B cell (primary cell): ENCODE measurements at regions not wholly inside any gene's neighbourhood (a gene's known extent, or its start where the extent isn't known, plus 50 kb on each side); places are given as distances from the start of the nearest gene placed in this dataset.

Source experiments
- ATAC-seq: fragments of 200-7000 bp; cut with Tn5 transposase; one replicate; pipeline ENCODE4 v1.10.0; 2021; ENCODE audit warnings: low read depth, mild to moderate bottlenecking, moderate number of reproducible peaks, moderate library complexity
- CTCF ChIA-PET: fragments of 350-600 bp; sonication (Branson Sonifier 250); formaldehyde crosslinking; loops from one replicate; lab custom pipeline; 2021; ENCODE audit warnings: antibody characterized with exemption, inconsistent platforms; lab: Charles Lee
- POLR2A ChIA-PET: fragments of 350-600 bp; sonication (Branson Sonifier 250); formaldehyde crosslinking; loops from one replicate; lab custom pipeline; 2021; ENCODE audit warnings: antibody characterized with exemption; lab: Charles Lee
- DNase-seq: peaks from one replicate; pipeline ENCODE4 v3.0.0; 2013
- H2AFZ ChIP-seq: 2 replicates; pipeline ENCODE4 v1.6.1; 2012; ENCODE audit warnings: mild to moderate bottlenecking, low read depth, low read length; ENCODE audit not compliant: insufficient read depth, poor library complexity, severe bottlenecking
- H3K27ac ChIP-seq, 2 donors: 1 replicate in 1 of 2; 2 replicates in 1 of 2; pipeline ENCODE4 v1.5.1; 2012 to 2013; ENCODE audit warnings: low read length in 2 of 2, mild to moderate bottlenecking in 2 of 2, moderate library complexity in 1 of 2
- H3K27me3 ChIP-seq, 4 experiments: fragments of 200-600 bp in 1 of 4; sonication (generic) in 1 of 4; replicated peaks in 1 of 4; 1 replicate in 2 of 4; 2 replicates in 2 of 4; pipeline versions ENCODE4 v1.6.1 to v1.7.0; 2013 to 2016; ENCODE audit warnings: low read length in 3 of 4, mild to moderate bottlenecking in 2 of 4, mixed read lengths in 1 of 4, moderate library complexity in 1 of 4; ENCODE audit not compliant: insufficient read depth in 4 of 4, control insufficient read depth in 3 of 4; ENCODE audit errors: control extremely low read depth in 1 of 4
- H3K36me3 ChIP-seq, 2 experiments: replicated peaks in 1 of 2; 1 replicate in 1 of 2; 2 replicates in 1 of 2; pipeline versions ENCODE4 v1.6.1 to v1.7.1; 2013; ENCODE audit warnings: low read length in 1 of 2; ENCODE audit not compliant: insufficient read depth in 2 of 2, control insufficient read depth in 1 of 2; ENCODE audit errors: control extremely low read depth in 1 of 2, extremely low read depth in 1 of 2
- H3K4me1 ChIP-seq, 2 donors: fragments of 200-600 bp in 1 of 2; sonication (generic) in 1 of 2; 1 replicate in 1 of 2; 2 replicates in 1 of 2; pipeline versions ENCODE4 v1.5.1 to v1.6.1; 2013 to 2017; ENCODE audit warnings: low read length in 2 of 2; ENCODE audit not compliant: control insufficient read depth in 2 of 2, insufficient read depth in 2 of 2
- H3K4me2 ChIP-seq: replicated peaks from 2 replicates; pipeline ENCODE3; 2012; ENCODE audit warnings: mild to moderate bottlenecking, low read depth, low read length; ENCODE audit not compliant: poor library complexity, severe bottlenecking
- H3K4me3 ChIP-seq, 5 experiments: fragments of 200-600 bp in 1 of 5; sonication (generic) in 1 of 5; 1 replicate in 3 of 5; 2 replicates in 2 of 5; pipeline versions ENCODE4 v1.5.1 to v1.7.0; 2011 to 2016; ENCODE audit warnings: low read length in 4 of 5, mild to moderate bottlenecking in 4 of 5, low read depth in 2 of 5, control low read depth in 1 of 5, moderate library complexity in 1 of 5; ENCODE audit not compliant: insufficient read depth in 1 of 5; ENCODE audit errors: control extremely low read depth in 1 of 5, extremely low read depth in 1 of 5
- H3K79me2 ChIP-seq: fragments of 200-600 bp; sonication (generic); one replicate; pipeline ENCODE4 v1.6.0; 2016; ENCODE audit warnings: low read length; ENCODE audit not compliant: control insufficient read depth, insufficient read depth
- H3K9ac ChIP-seq: fragments of 200-600 bp; sonication (generic); 2 replicates; pipeline ENCODE4 v1.6.1; 2017; ENCODE audit warnings: mild to moderate bottlenecking, low read length, moderate library complexity
- H3K9me3 ChIP-seq, 3 donors: one replicate each; pipeline versions ENCODE4 v1.6.1 to v1.7.1; 2013; ENCODE audit warnings: low read length in 2 of 3; ENCODE audit not compliant: control insufficient read depth in 2 of 3, insufficient read depth in 1 of 3; ENCODE audit errors: control extremely low read depth in 1 of 3
- H4K20me1 ChIP-seq: 2 replicates; pipeline ENCODE4 v1.6.0; 2012; ENCODE audit warnings: mild to moderate bottlenecking, low read length; ENCODE audit not compliant: insufficient read depth, control insufficient read depth, poor library complexity, severe bottlenecking
- H3K27ac Mint-ChIP-seq: one replicate; pipeline ENCODE4 v1.8.0; 2021; ENCODE audit warnings: mixed read lengths
- H3K27me3 Mint-ChIP-seq: one replicate; pipeline ENCODE4 v1.8.0; 2021; ENCODE audit warnings: mixed read lengths
- H3K4me1 Mint-ChIP-seq: one replicate; pipeline ENCODE4 v1.8.0; 2021; ENCODE audit warnings: mixed read lengths
- H3K4me3 Mint-ChIP-seq: one replicate; pipeline ENCODE4 v1.8.0; 2021; ENCODE audit warnings: mixed read lengths
- H3K9me3 Mint-ChIP-seq: one replicate; pipeline ENCODE4 v1.8.0; 2022; ENCODE audit warnings: mixed read lengths; ENCODE audit not compliant: insufficient read depth
- CTCF ChIP-seq: fragments of 200-600 bp; IDR thresholded peaks from one replicate; pipeline ENCODE4 v1.8.0; 2022; ENCODE audit warnings: antibody characterized with exemption, mild to moderate bottlenecking
- EZH2 ChIP-seq: IDR thresholded peaks from 2 replicates; pipeline ENCODE4 v1.6.1; 2012; ENCODE audit warnings: borderline replicate concordance, low read depth, mild to moderate bottlenecking, moderate library complexity, low read length; ENCODE audit not compliant: insufficient read depth, poor library complexity, severe bottlenecking
- WGBS: methylation state at CpG from one replicate; pipeline ENCODE4 v1.1.5; 2013; ENCODE audit warnings: missing lambda C conversion rate; ENCODE audit not compliant: insufficient coverage; 5-methylcytosine and 5-hydroxymethylcytosine counted together
- intact Hi-C: fragments of 100-400 bp; cut with micrococcal nuclease; formaldehyde crosslinking; loops from one replicate; pipeline ENCODE4 v1.10.0; 2022

GRCh38 chr15:97165205-97165604, 795.3 kb upstream of the ARRDC4 start:
- Mint-ChIP-seq H3K9me3 (no peaks in the 10 kb centered on the region), H3K27ac (no peak overlapping the region), H3K4me1 (no peaks in the 10 kb centered on the region), H3K4me3 (no peak overlapping the region), H3K27me3 (no peaks in the 10 kb centered on the region)
- Histone ChIP-seq H3K9me3 (no peaks in the 10 kb centered on the region), H3K4me1 (no peaks in the 10 kb centered on the region), H3K4me3 (no peak overlapping the region), H3K9ac (no peak overlapping the region), H3K4me2 (no peak overlapping the region), H4K20me1 (no peaks in the 10 kb centered on the region), H3K79me2 (no peaks in the 10 kb centered on the region), H3K27ac (no peak overlapping the region), H2AFZ (no peak overlapping the region), H3K27me3 (no peaks in the 10 kb centered on the region), H3K36me3 (no peaks in the 10 kb centered on the region)
- TF ChIP-seq CTCF (no peak), EZH2 (no peak)
- intact Hi-C loops = no loop called here
- WGBS = no CpG with 5 or more reads among the region's 2 CpGs
- ATAC-seq = no peak
- ChIA-PET CTCF (no interaction called here), POLR2A (no interaction called here)
- DNase-seq = no peak

- H2AFZ ChIP-seq = no peak overlapping the region
- no peak overlapping the region for H3K27ac Mint-ChIP-seq
- intact Hi-C loops = no loop called here
Observed at GRCh38 chr15:97168704-97169475, 791.6 kb upstream of the ARRDC4 start.

More at GRCh38 chr15:97168704-97169475, 791.6 kb upstream of the ARRDC4 start:
- Histone ChIP-seq H3K9me3 (peaks cover 0 to 3% (median 0%) of the 10 kb centered on the region in 3 donors), H3K27me3 (no peaks in the 10 kb centered on the region), H3K27ac (no peak overlapping the region), H3K36me3 (no peaks in the 10 kb centered on the region), H4K20me1 (no peaks in the 10 kb centered on the region), H3K9ac (no peak overlapping the region), H3K4me2 (no peak overlapping the region), H3K4me3 (no peak overlapping the region), H3K4me1 (no peaks in the 10 kb centered on the region), H3K79me2 (no peaks in the 10 kb centered on the region)
- Mint-ChIP-seq H3K9me3 (no peaks in the 10 kb centered on the region), H3K4me3 (no peak overlapping the region), H3K4me1 (no peaks in the 10 kb centered on the region), H3K27me3 (no peaks in the 10 kb centered on the region)
- CTCF ChIA-PET = no interaction called here
- 69% methylated on average over 8 of the region's 12 CpGs for WGBS
- TF ChIP-seq EZH2 (no peak), CTCF (no peak)
- DNase-seq = no peak
- POLR2A ChIA-PET = no interaction called here
- ATAC-seq = no peak
